Smooth muscle cell (in vitro differentiated cells): ENCODE measurements at regions not wholly inside any gene's neighbourhood (a gene's known extent, or its start where the extent isn't known, plus 50 kb on each side); places are given as distances from the start of the nearest gene placed in this dataset.

Experiments
- DNase-seq: peaks from one replicate; lab custom pipeline; 2025; ENCODE audit not compliant: unreplicated experiment; lab: John Stamatoyannopoulos, UW
- H2AFZ ChIP-seq: fragments of 200-600 bp; sonication (generic); 2 replicates; pipeline ENCODE4 v1.6.0; 2016; ENCODE audit warnings: antibody characterized with exemption, low read depth, mild to moderate bottlenecking
- H3F3A ChIP-seq: fragments of 200-600 bp; sonication (generic); 2 replicates; pipeline ENCODE4 v1.6.0; 2017; ENCODE audit warnings: antibody characterized with exemption, low read depth
- H3K27ac ChIP-seq: fragments of 200-600 bp; sonication (generic); 2 replicates; pipeline ENCODE4 v1.5.1; 2016; ENCODE audit warnings: low read depth, mild to moderate bottlenecking
- H3K27me3 ChIP-seq: fragments of 200-600 bp; sonication (generic); 2 replicates; pipeline ENCODE4 v1.6.1; 2016; ENCODE audit warnings: low read depth, mild to moderate bottlenecking
- H3K36me3 ChIP-seq: fragments of 200-600 bp; sonication (generic); 2 replicates; pipeline ENCODE4 v1.5.1; 2016; ENCODE audit warnings: low read depth
- H3K4me1 ChIP-seq: fragments of 200-600 bp; sonication (generic); 2 replicates; pipeline ENCODE4 v1.5.1; 2016; ENCODE audit warnings: low read depth
- H3K4me2 ChIP-seq: fragments of 200-600 bp; sonication (generic); 2 replicates; pipeline ENCODE4 v1.6.0; 2016; ENCODE audit warnings: mild to moderate bottlenecking
- H3K4me3 ChIP-seq: fragments of 200-600 bp; sonication (generic); 2 replicates; pipeline ENCODE4 v1.5.1; 2016; ENCODE audit warnings: mild to moderate bottlenecking
- H3K79me2 ChIP-seq: fragments of 200-600 bp; sonication (generic); 2 replicates; pipeline ENCODE4 v1.6.0; 2016; ENCODE audit warnings: low read depth, mild to moderate bottlenecking
- H3K9ac ChIP-seq: fragments of 200-600 bp; sonication (generic); 2 replicates; pipeline ENCODE4 v1.6.0; 2016; ENCODE audit warnings: low read depth
- H3K9me3 ChIP-seq: fragments of 200-600 bp; sonication (generic); replicated peaks from 2 replicates; pipeline ENCODE4 v1.5.1; 2016; ENCODE audit warnings: low read depth
- H4K20me1 ChIP-seq: fragments of 200-600 bp; sonication (generic); 2 replicates; pipeline ENCODE4 v1.6.0; 2016; ENCODE audit warnings: low read depth
- WGBS: methylation state at CpG from one replicate; pipeline ENCODE4 v1.1.7; 2016; ENCODE audit warnings: low lambda C conversion rate; 5-methylcytosine and 5-hydroxymethylcytosine counted together
- TF ChIP-seq, protein P1 (sequence below): fragments of 200-600 bp; sonication (generic); IDR thresholded peaks from 2 replicates; pipeline ENCODE4 v1.5.1; 2017; ENCODE audit warnings: borderline replicate concordance, mild to moderate bottlenecking, antibody characterized with exemption; ENCODE audit not compliant: insufficient read depth, poor library complexity, severe bottlenecking

DNA sequence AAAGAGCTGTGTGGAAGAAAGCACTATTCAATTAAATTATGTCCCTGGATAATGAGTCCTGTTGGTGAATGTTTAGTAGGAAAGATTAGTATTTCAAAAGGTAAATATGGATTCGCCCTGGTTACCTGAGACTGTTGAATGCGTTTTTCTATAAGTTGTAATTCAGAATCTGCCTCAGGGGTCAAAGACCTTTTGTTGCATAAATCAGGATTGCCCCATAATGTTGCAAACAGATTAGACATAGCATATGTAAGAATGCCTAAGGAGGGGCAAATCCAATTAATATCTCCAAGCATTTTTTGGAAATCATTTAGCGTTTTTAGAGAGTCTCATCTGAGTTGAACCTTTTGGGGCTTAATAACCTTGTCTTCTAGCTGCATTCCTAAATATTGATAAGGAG is 70.1 kb upstream of the ARL4D start:
- DNase-seq, result no peak
- Histone ChIP-seq H3K4me2 (no peak overlapping the region), H3K4me3 (no peak overlapping the region), H3K4me1 (peaks cover 8% of the 10 kb centered on the region), H2AFZ (no peak overlapping the region), H4K20me1 (no peaks in the 10 kb centered on the region), H3K36me3 (no peaks in the 10 kb centered on the region), H3F3A (peaks cover 24% of the 10 kb centered on the region), H3K27ac (no peak overlapping the region), H3K9ac (no peak overlapping the region), H3K79me2 (no peaks in the 10 kb centered on the region), H3K9me3 (no peaks in the 10 kb centered on the region), H3K27me3 (no peaks in the 10 kb centered on the region)
- TF ChIP-seq, protein P1, sequence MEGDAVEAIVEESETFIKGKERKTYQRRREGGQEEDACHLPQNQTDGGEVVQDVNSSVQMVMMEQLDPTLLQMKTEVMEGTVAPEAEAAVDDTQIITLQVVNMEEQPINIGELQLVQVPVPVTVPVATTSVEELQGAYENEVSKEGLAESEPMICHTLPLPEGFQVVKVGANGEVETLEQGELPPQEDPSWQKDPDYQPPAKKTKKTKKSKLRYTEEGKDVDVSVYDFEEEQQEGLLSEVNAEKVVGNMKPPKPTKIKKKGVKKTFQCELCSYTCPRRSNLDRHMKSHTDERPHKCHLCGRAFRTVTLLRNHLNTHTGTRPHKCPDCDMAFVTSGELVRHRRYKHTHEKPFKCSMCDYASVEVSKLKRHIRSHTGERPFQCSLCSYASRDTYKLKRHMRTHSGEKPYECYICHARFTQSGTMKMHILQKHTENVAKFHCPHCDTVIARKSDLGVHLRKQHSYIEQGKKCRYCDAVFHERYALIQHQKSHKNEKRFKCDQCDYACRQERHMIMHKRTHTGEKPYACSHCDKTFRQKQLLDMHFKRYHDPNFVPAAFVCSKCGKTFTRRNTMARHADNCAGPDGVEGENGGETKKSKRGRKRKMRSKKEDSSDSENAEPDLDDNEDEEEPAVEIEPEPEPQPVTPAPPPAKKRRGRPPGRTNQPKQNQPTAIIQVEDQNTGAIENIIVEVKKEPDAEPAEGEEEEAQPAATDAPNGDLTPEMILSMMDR, result no peak
- WGBS, result 86% methylated on average over 3 of the region's 3 CpGs

- no peak overlapping the region for H2AFZ ChIP-seq
- H3K4me2 ChIP-seq, result no peak overlapping the region
- no peak overlapping the region for H3K4me3 ChIP-seq
- TF ChIP-seq, protein P1, result no peak
- no peak for DNase-seq
- H3K4me1 ChIP-seq, result peaks cover 8% of the 10 kb centered on the region
- WGBS, result 78% methylated on average over 9 of the region's 9 CpGs
- no peaks in the 10 kb centered on the region for H3K27me3 ChIP-seq
- no peaks in the 10 kb centered on the region for H3K36me3 ChIP-seq
- H4K20me1 ChIP-seq, result no peaks in the 10 kb centered on the region
- no peaks in the 10 kb centered on the region for H3K79me2 ChIP-seq
- H3K9me3 ChIP-seq, result no peaks in the 10 kb centered on the region
- H3K27ac ChIP-seq, result no peak overlapping the region
- H3F3A ChIP-seq, result peaks cover 24% of the 10 kb centered on the region
- no peak overlapping the region for H3K9ac ChIP-seq
Observed at GRCh38 chr17:43327834-43328420, 70.9 kb upstream of the ARL4D start.

DNA sequence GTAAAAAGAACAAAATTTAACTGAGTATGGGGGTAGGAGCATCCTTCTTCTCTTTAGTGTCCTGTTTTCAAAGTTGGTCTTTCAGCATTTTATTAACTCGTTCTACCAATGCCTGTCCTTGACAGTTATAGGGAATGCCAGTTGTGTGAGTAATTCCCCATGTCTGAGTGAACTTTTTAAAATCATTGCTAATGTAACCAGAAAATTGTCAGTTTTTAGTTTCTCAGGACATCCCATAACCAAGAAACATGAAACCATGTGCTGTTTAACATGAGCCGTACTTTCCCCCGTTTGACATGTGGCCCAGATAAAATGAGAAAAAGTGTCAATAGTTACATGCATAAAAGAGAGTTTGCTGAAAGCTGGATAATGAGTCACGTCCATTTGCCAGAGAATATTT is 71.4 kb upstream of the ARL4D start:
- Histone ChIP-seq H3K79me2 (no peaks in the 10 kb centered on the region), H3K4me2 (no peak overlapping the region), H3K4me1 (peaks cover 8% of the 10 kb centered on the region), H3K4me3 (no peak overlapping the region), H3F3A (peaks cover 24% of the 10 kb centered on the region), H2AFZ (no peak overlapping the region), H4K20me1 (no peaks in the 10 kb centered on the region), H3K9ac (no peak overlapping the region), H3K27ac (no peak overlapping the region), H3K27me3 (no peaks in the 10 kb centered on the region), H3K9me3 (no peaks in the 10 kb centered on the region), H3K36me3 (no peaks in the 10 kb centered on the region)
- DNase-seq, result no peak
- 14% methylated on average over 4 of the region's 4 CpGs for whole genome bisulfite sequencing
- TF ChIP-seq, protein P1, result no peak

- WGBS, result 72% methylated on average over 7 of the region's 7 CpGs
- Histone ChIP-seq H3K4me2 (no peak overlapping the region), H3K4me3 (no peak overlapping the region), H4K20me1 (no peaks in the 10 kb centered on the region), H3F3A (peaks cover 24% of the 10 kb centered on the region), H3K79me2 (no peaks in the 10 kb centered on the region), H3K9me3 (no peaks in the 10 kb centered on the region), H3K27me3 (no peaks in the 10 kb centered on the region), H3K27ac (no peak overlapping the region), H3K36me3 (no peaks in the 10 kb centered on the region), H3K4me1 (peaks cover 3% of the 10 kb centered on the region), H3K9ac (no peak overlapping the region), H2AFZ (no peak overlapping the region)
- no peak for DNase-seq
- TF ChIP-seq, protein P1, result no peak
Observed at GRCh38 chr17:43326490-43327275, 72.1 kb upstream of the ARL4D start.
